ENCODE measurements at regions not wholly inside any gene's neighbourhood (a gene's known extent, or its start where the extent isn't known, plus 50 kb on each side); places are given as distances from the start of the nearest gene placed in this dataset.
A peak's percentile ranks its signal among the peaks of the same experiment; 100 is the strongest.

DNA sequence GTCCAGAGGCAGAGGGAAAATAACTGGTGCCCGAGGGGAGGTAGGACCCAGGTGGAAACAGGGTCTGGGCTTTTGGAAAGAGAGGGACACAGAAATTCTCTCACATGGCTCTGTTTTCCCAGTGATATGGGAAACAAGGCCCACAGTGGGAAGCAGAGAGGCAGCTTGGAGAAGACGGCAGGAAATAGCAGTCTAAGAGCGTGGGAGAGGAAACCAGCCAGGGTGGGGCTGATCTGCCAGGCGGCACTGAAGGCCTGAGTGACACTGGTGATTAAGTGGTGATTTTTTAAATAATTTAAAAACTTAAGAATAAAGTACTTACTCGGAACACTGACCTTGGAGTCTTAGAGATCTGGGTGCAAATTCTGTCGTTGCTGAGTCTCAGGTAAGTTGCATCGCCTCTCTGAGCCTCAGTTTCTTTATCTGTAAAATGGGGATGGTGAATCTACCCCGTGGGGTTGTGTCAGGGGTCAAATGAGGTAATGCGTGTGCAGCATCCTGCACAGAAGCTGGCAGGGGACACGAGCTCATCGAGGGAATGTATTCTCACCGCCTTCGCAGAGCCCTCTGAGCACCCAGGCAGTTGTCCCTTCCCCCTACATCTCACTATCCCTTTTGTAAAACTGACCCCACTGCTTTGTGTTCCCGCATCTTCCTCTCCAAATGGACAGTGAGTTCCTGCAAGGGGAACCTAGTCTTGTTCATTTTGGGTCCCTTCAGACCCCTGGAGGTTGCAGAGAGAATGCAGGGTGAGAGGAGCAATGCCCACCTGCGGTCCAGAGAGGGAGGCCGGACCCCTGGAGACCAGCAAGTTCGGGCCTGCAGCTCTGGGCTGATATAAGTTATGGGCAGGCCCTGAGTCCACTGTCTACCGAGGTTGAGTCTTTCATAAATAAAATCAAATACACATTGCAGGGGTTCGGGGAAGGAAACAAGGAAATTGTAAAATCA is 228.6 kb upstream of the PMEPA1 start:
- ChIA-PET CTCF (no interaction called here), POLR2A (no interaction called here)
- dilution Hi-C loops (cut with MboI; ENCODE audit: extremely low pct_ligation_motif_present, low sequenced_read_pairs): no loop called here
- H3K9ac ChIP-seq (replicated peaks; ENCODE audit: extremely low read depth, insufficient read depth, low read length): no peak overlapping the region
- H3K4me3 ChIP-seq (replicated peaks in 1 of 3; ENCODE audit: insufficient read depth in 1 of 3, low read depth in 1 of 3, low read length in 3 of 3): no peak overlapping the region
- no peaks in the 10 kb centered on the region for H3K4me1 ChIP-seq (ENCODE audit: control insufficient read depth, extremely low read depth, insufficient read depth, low read length)
- no TSS peak for BruUV-seq (replicated peaks)
- no peaks in the 10 kb centered on the region for H3K9me3 ChIP-seq (replicated peaks; ENCODE audit: control insufficient read depth, insufficient read depth, low read length)
- no peaks in the 10 kb centered on the region for H3K36me3 ChIP-seq (ENCODE audit: control insufficient read depth in 2 of 2, extremely low read depth in 1 of 2, insufficient read depth in 2 of 2, low read length in 2 of 2)
- no peak for FAIRE-seq
- intact Hi-C loops (cut with micrococcal nuclease): loop anchor here (5.0 kb wide), 1 partner anchor 149 kb away; no protein-coding TSS in a partner anchor
- H4K20me1 ChIP-seq (replicated peaks; ENCODE audit: control insufficient read depth, extremely low read depth, insufficient read depth, low read length): no peaks in the 10 kb centered on the region
- no peak overlapping the region for H3K4me2 ChIP-seq (ENCODE audit: insufficient read depth, low read length)
- no peaks in the 10 kb centered on the region for H3K79me2 ChIP-seq (ENCODE audit: control insufficient read depth, insufficient read depth, low read length)
- TF ChIP-seq FOS (IDR thresholded peaks at IDR 0.05; ENCODE audit: borderline replicate concordance, insufficient read depth, low read length): no peak
- no peak for TF ChIP-seq POLR2A (IDR thresholded peaks at IDR 0.05; ENCODE audit: low read depth, low read length)
- no peak for TF ChIP-seq MYC (IDR thresholded peaks at IDR 0.05; ENCODE audit: low read depth, low read length)
- no peak for TF ChIP-seq GATA2 (IDR thresholded peaks at IDR 0.05; ENCODE audit: insufficient read depth, insufficient read length, low read depth, low read length)
- no peak for TF ChIP-seq POLR2AphosphoS5 (IDR thresholded peaks at IDR 0.05; ENCODE audit: insufficient read depth, low read depth, low read length)
- no peak for TF ChIP-seq EZH2 (IDR thresholded peaks at IDR 0.05; ENCODE audit: borderline replicate concordance, low read depth, low read length, severe bottlenecking)
- TF ChIP-seq JUN (IDR thresholded peaks at IDR 0.05; ENCODE audit: borderline replicate concordance, insufficient read depth, insufficient read length, low read depth): no peak
- TF ChIP-seq, protein P1, sequence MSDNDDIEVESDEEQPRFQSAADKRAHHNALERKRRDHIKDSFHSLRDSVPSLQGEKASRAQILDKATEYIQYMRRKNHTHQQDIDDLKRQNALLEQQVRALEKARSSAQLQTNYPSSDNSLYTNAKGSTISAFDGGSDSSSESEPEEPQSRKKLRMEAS (IDR thresholded peaks at IDR 0.05; ENCODE audit: insufficient read depth, insufficient read length): no peak
- TF ChIP-seq, protein P2, sequence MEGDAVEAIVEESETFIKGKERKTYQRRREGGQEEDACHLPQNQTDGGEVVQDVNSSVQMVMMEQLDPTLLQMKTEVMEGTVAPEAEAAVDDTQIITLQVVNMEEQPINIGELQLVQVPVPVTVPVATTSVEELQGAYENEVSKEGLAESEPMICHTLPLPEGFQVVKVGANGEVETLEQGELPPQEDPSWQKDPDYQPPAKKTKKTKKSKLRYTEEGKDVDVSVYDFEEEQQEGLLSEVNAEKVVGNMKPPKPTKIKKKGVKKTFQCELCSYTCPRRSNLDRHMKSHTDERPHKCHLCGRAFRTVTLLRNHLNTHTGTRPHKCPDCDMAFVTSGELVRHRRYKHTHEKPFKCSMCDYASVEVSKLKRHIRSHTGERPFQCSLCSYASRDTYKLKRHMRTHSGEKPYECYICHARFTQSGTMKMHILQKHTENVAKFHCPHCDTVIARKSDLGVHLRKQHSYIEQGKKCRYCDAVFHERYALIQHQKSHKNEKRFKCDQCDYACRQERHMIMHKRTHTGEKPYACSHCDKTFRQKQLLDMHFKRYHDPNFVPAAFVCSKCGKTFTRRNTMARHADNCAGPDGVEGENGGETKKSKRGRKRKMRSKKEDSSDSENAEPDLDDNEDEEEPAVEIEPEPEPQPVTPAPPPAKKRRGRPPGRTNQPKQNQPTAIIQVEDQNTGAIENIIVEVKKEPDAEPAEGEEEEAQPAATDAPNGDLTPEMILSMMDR (IDR thresholded peaks at IDR 0.05; ENCODE audit: extremely low read depth in 1 of 2, insufficient read depth in 1 of 2, low read depth in 1 of 2, low read length in 2 of 2): no peak
- H2AFZ ChIP-seq (ENCODE audit: low read depth, low read length): no peak overlapping the region
- H3K27me3 ChIP-seq (ENCODE audit: control insufficient read depth in 2 of 2, insufficient read depth in 2 of 2, low read length in 2 of 2): no peaks in the 10 kb centered on the region
- DNase-seq (ENCODE audit: low read depth, low spot score): peak; percentile 25
- H3K9me1 ChIP-seq (replicated peaks; ENCODE audit: control insufficient read depth, extremely low read depth, insufficient read depth, low read length): no peaks in the 10 kb centered on the region
- H3K27ac ChIP-seq (ENCODE audit: insufficient read depth, low read depth, low read length): no peak overlapping the region
